Mesenchymal stem cell (in vitro differentiated cells and primary cell): ENCODE measurements at regions not wholly inside any gene's neighbourhood (a gene's known extent, or its start where the extent isn't known, plus 50 kb on each side); places are given as distances from the start of the nearest gene placed in this dataset.
A peak's percentile ranks its signal among the peaks of the same experiment; 100 is the strongest.

Experiments used
- DNase-seq: peaks from one replicate; pipeline ENCODE4 v3.0.0-alpha.2; 2013
- H2AFZ ChIP-seq: one replicate; pipeline ENCODE4 v1.6.1; 2013; ENCODE audit warnings: low read depth, mild to moderate bottlenecking, control low read depth, inconsistent platforms, low read length, moderate library complexity
- H2AK5ac ChIP-seq: 2 replicates; pipeline ENCODE4 v1.6.1; 2013; ENCODE audit warnings: low read length, moderate library complexity, mild to moderate bottlenecking, inconsistent platforms; ENCODE audit not compliant: severe bottlenecking
- H2BK120ac ChIP-seq: one replicate; pipeline ENCODE4 v1.6.1; 2013; ENCODE audit warnings: low read depth, mild to moderate bottlenecking, inconsistent platforms, low read length, moderate library complexity
- H2BK12ac ChIP-seq, 2 experiments: one replicate each; pipeline ENCODE4 v1.6.1; 2013; ENCODE audit warnings: inconsistent platforms in 2 of 2, low read length in 2 of 2, mild to moderate bottlenecking in 2 of 2, moderate library complexity in 2 of 2, control low read depth in 1 of 2
- H2BK15ac ChIP-seq: one replicate; pipeline ENCODE4 v1.6.1; 2013; ENCODE audit warnings: mild to moderate bottlenecking, low read depth, inconsistent platforms; ENCODE audit not compliant: poor library complexity, severe bottlenecking
- H2BK5ac ChIP-seq: 2 replicates; pipeline ENCODE4 v1.6.1; 2013; ENCODE audit warnings: low read depth, mild to moderate bottlenecking, low read length, control low read depth, inconsistent platforms; ENCODE audit not compliant: poor library complexity, severe bottlenecking
- H3K14ac ChIP-seq, 2 experiments: one replicate each; pipeline ENCODE4 v1.6.1; 2013; ENCODE audit warnings: inconsistent platforms in 2 of 2, low read length in 2 of 2, control low read depth in 1 of 2, mild to moderate bottlenecking in 1 of 2, moderate library complexity in 1 of 2
- H3K18ac ChIP-seq, 2 experiments: one replicate each; pipeline ENCODE4 v1.6.1; 2013; ENCODE audit warnings: inconsistent platforms in 2 of 2, low read length in 2 of 2, control low read depth in 1 of 2, low read depth in 1 of 2, mild to moderate bottlenecking in 1 of 2
- H3K23ac ChIP-seq, 2 experiments: one replicate each; pipeline ENCODE4 v1.6.1; 2013; ENCODE audit warnings: inconsistent platforms in 2 of 2, low read length in 2 of 2, mild to moderate bottlenecking in 2 of 2, moderate library complexity in 2 of 2, control low read depth in 1 of 2
- H3K27ac ChIP-seq: 2 replicates; pipeline ENCODE4 v1.5.1; 2013; ENCODE audit warnings: mild to moderate bottlenecking, moderate library complexity, low read length, control low read depth, inconsistent platforms; ENCODE audit not compliant: poor library complexity, severe bottlenecking
- H3K27me3 ChIP-seq, 2 experiments: 2 replicates each; pipeline versions ENCODE4 v1.6.1 to v1.7.0; 2013; ENCODE audit warnings: low read length in 2 of 2, mild to moderate bottlenecking in 2 of 2, moderate library complexity in 2 of 2, control low read depth in 1 of 2, inconsistent platforms in 1 of 2; ENCODE audit not compliant: control insufficient read depth in 1 of 2, insufficient read depth in 1 of 2
- H3K36me3 ChIP-seq, 2 experiments: 2 replicates each; pipeline versions ENCODE4 v1.6.1 to v1.7.0; 2013; ENCODE audit warnings: low read length in 2 of 2, control low read depth in 1 of 2, inconsistent platforms in 1 of 2, low read depth in 1 of 2, mild to moderate bottlenecking in 1 of 2; ENCODE audit not compliant: insufficient read depth in 2 of 2, control insufficient read depth in 1 of 2
- H3K4ac ChIP-seq, 2 experiments: one replicate each; pipeline ENCODE4 v1.6.1; 2013; ENCODE audit warnings: inconsistent platforms in 2 of 2, low read length in 2 of 2, mild to moderate bottlenecking in 2 of 2, moderate library complexity in 2 of 2, control low read depth in 1 of 2, low read depth in 1 of 2
- H3K4me1 ChIP-seq: 2 replicates; pipeline ENCODE4 v1.6.1; 2013; ENCODE audit warnings: low read depth, low read length, control low read depth; ENCODE audit not compliant: control insufficient read depth, insufficient read depth
- H3K4me2 ChIP-seq: 2 replicates; pipeline ENCODE4 v1.6.1; 2013; ENCODE audit warnings: low read length, mild to moderate bottlenecking, inconsistent platforms; ENCODE audit not compliant: poor library complexity, severe bottlenecking
- H3K4me3 ChIP-seq, 2 experiments: 2 replicates each; pipeline versions ENCODE4 v1.5.1 to v1.7.0; 2013; ENCODE audit warnings: low read length in 2 of 2, mild to moderate bottlenecking in 2 of 2, control low read depth in 1 of 2, low read depth in 1 of 2; ENCODE audit not compliant: insufficient read depth in 1 of 2
- H3K79me1 ChIP-seq: replicated peaks from 2 replicates; pipeline ENCODE4 v1.6.1; 2013; ENCODE audit warnings: mild to moderate bottlenecking, control low read depth, low read length, inconsistent platforms; ENCODE audit not compliant: poor library complexity, severe bottlenecking
- H3K9ac ChIP-seq: 2 replicates; pipeline ENCODE4 v1.7.0; 2013; ENCODE audit warnings: mild to moderate bottlenecking, low read length, moderate library complexity
- H3K9me3 ChIP-seq: 2 replicates; pipeline ENCODE4 v1.7.0; 2013; ENCODE audit warnings: mild to moderate bottlenecking, low read length; ENCODE audit not compliant: control insufficient read depth
- H4K8ac ChIP-seq: one replicate; pipeline ENCODE4 v1.6.1; 2013; ENCODE audit warnings: inconsistent platforms, mild to moderate bottlenecking, low read length, moderate library complexity
- H4K91ac ChIP-seq: one replicate; pipeline ENCODE4 v1.6.1; 2013; ENCODE audit warnings: mild to moderate bottlenecking, low read length, inconsistent platforms
- WGBS: methylation state at CpG from one replicate; pipeline ENCODE4 v1.1.7; 2013; ENCODE audit warnings: mixed read lengths; 5-methylcytosine and 5-hydroxymethylcytosine counted together

GRCh38 chr4:111066001-111066400, 443.1 kb upstream of the PITX2 start:
- Histone ChIP-seq H3K23ac (no peak overlapping the region), H3K4me1 (peaks cover 4% of the 10 kb centered on the region), H3K9me3 (no peaks in the 10 kb centered on the region), H4K8ac (no peak overlapping the region), H3K14ac (no peak overlapping the region), H3K4me3 (no peak overlapping the region), H3K9ac (no peak overlapping the region), H4K91ac (no peak overlapping the region), H3K4me2 (no peak overlapping the region), H2BK120ac (no peak overlapping the region), H2BK15ac (no peak overlapping the region), H2BK5ac (no peak overlapping the region), H3K18ac (no peak overlapping the region), H2AK5ac (no peak overlapping the region), H3K36me3 (no peaks in the 10 kb centered on the region), H3K79me1 (no peaks in the 10 kb centered on the region), H2AFZ (no peak overlapping the region), H2BK12ac (no peak overlapping the region), H3K4ac (no peak overlapping the region), H3K27ac (peak overlapping the region; percentile 64), H3K27me3 (no peaks in the 10 kb centered on the region)
- DNase-seq: no peak
- WGBS: 82% methylated on average over 2 of the region's 2 CpGs

GRCh38 chr4:111066447-111066846, 443.6 kb upstream of the PITX2 start:
- Histone ChIP-seq H3K27ac (peak overlapping the region; percentile 17), H3K4me3 (no peak overlapping the region), H3K4me2 (no peak overlapping the region), H2BK15ac (no peak overlapping the region), H2AFZ (no peak overlapping the region), H3K9ac (peak overlapping the region; percentile 25), H4K91ac (no peak overlapping the region), H3K79me1 (no peaks in the 10 kb centered on the region), H2BK120ac (no peak overlapping the region), H2AK5ac (no peak overlapping the region), H3K4me1 (peaks cover 4% of the 10 kb centered on the region), H2BK12ac (no peak overlapping the region), H3K9me3 (no peaks in the 10 kb centered on the region), H2BK5ac (no peak overlapping the region), H3K23ac (no peak overlapping the region), H4K8ac (no peak overlapping the region), H3K18ac (no peak overlapping the region), H3K14ac (no peak overlapping the region), H3K4ac (no peak overlapping the region), H3K36me3 (no peaks in the 10 kb centered on the region), H3K27me3 (no peaks in the 10 kb centered on the region)
- peak; percentile 36 for DNase-seq

- H3K27ac ChIP-seq: peak overlapping the region; percentile 17
- H3K14ac ChIP-seq: no peak overlapping the region
- H2BK12ac ChIP-seq: no peak overlapping the region
- H4K91ac ChIP-seq: no peak overlapping the region
- H2BK120ac ChIP-seq: no peak overlapping the region
- no peak overlapping the region for H3K4me2 ChIP-seq
- H3K36me3 ChIP-seq: no peaks in the 10 kb centered on the region
- H3K23ac ChIP-seq: no peak overlapping the region
- no peak overlapping the region for H3K4me3 ChIP-seq
- DNase-seq: peak; percentile 43
- no peak overlapping the region for H3K18ac ChIP-seq
- H2AFZ ChIP-seq: no peak overlapping the region
- H2AK5ac ChIP-seq: no peak overlapping the region
- H2BK5ac ChIP-seq: no peak overlapping the region
- 100% methylated on average over 1 of the region's 1 CpG for WGBS
- no peaks in the 10 kb centered on the region for H3K27me3 ChIP-seq
- no peak overlapping the region for H3K4ac ChIP-seq
- no peaks in the 10 kb centered on the region for H3K9me3 ChIP-seq
- H3K4me1 ChIP-seq: peaks cover 4% of the 10 kb centered on the region
- H2BK15ac ChIP-seq: no peak overlapping the region
- no peaks in the 10 kb centered on the region for H3K79me1 ChIP-seq
- peak overlapping the region; percentile 25 for H3K9ac ChIP-seq
- H4K8ac ChIP-seq: no peak overlapping the region
These were observed 444.0 kb upstream of the PITX2 start for GRCh38 chr4:111066887-111067286.

GRCh38 chr4:111068883-111069282, 446.0 kb upstream of the PITX2 start:
- Histone ChIP-seq H3K9ac (no peak overlapping the region), H3K79me1 (no peaks in the 10 kb centered on the region), H2BK120ac (no peak overlapping the region), H3K23ac (no peak overlapping the region), H2BK5ac (no peak overlapping the region), H2BK15ac (no peak overlapping the region), H2AFZ (no peak overlapping the region), H3K4me1 (peaks cover 4% of the 10 kb centered on the region), H3K9me3 (no peaks in the 10 kb centered on the region), H3K4ac (no peak overlapping the region), H3K4me2 (no peak overlapping the region), H2AK5ac (no peak overlapping the region), H3K36me3 (no peaks in the 10 kb centered on the region), H4K91ac (no peak overlapping the region), H3K14ac (no peak overlapping the region), H3K27ac (no peak overlapping the region), H4K8ac (no peak overlapping the region), H2BK12ac (no peak overlapping the region), H3K27me3 (no peaks in the 10 kb centered on the region), H3K18ac (no peak overlapping the region), H3K4me3 (no peak overlapping the region)
- DNase-seq: no peak
- 92% methylated on average over 2 of the region's 3 CpGs for WGBS
